NCI-H2081 (cell line): ENCODE measurements at regions not wholly inside any gene's neighbourhood (a gene's known extent, or its start where the extent isn't known, plus 50 kb on each side); places are given as distances from the start of the nearest gene placed in this dataset.
A peak's percentile ranks its signal among the peaks of the same experiment; 100 is the strongest.

Experiments used
- DNase-seq, 2 experiments: peaks; one replicate each; lab custom pipeline; 2025; lab: John Stamatoyannopoulos, UW

- peak in 1 of 2 experiments; percentile 39 for DNase-seq
Measured at GRCh38 chr6:87806635-87807034, 104.6 kb upstream of the AKIRIN2 start.

GRCh38 chr6:87806099-87806498 lies 104.1 kb upstream of the AKIRIN2 start:
- DNase-seq = no peak

GRCh38 chr6:87803791-87804190 lies 101.8 kb upstream of the AKIRIN2 start:
- no peak for DNase-seq

GRCh38 chr6:87799651-87800050 lies 97.6 kb upstream of the AKIRIN2 start:
- no peak for DNase-seq

GRCh38 chr6:87798393-87799278 lies 96.6 kb upstream of the AKIRIN2 start:
- DNase-seq = no peak

GRCh38 chr6:87794922-87795885 lies 93.2 kb upstream of the AKIRIN2 start:
- no peak for DNase-seq

- DNase-seq = no peak
Measured at GRCh38 chr6:87793315-87793714, 91.3 kb upstream of the AKIRIN2 start.

GRCh38 chr6:87791982-87792381 lies 89.9 kb upstream of the AKIRIN2 start:
- DNase-seq = no peak

GRCh38 chr6:87791485-87791884 lies 89.5 kb upstream of the AKIRIN2 start:
- DNase-seq = no peak

- no peak for DNase-seq
Measured at GRCh38 chr6:87791029-87791428, 89.0 kb upstream of the AKIRIN2 start.

GRCh38 chr6:87789900-87790290 lies 87.9 kb upstream of the AKIRIN2 start:
- no peak for DNase-seq

- no peak for DNase-seq
Measured at GRCh38 chr6:87789198-87789899, 87.3 kb upstream of the AKIRIN2 start.

GRCh38 chr6:87788141-87788540 lies 86.1 kb upstream of the AKIRIN2 start:
- DNase-seq = no peak

- no peak for DNase-seq
Measured at GRCh38 chr6:87785229-87785862, 83.3 kb upstream of the AKIRIN2 start.

GRCh38 chr6:87784690-87785089 lies 82.7 kb upstream of the AKIRIN2 start:
- DNase-seq = no peak

- no peak for DNase-seq
Measured at GRCh38 chr6:87784051-87784450, 82.0 kb upstream of the AKIRIN2 start.

- no peak for DNase-seq
Measured at GRCh38 chr6:87779542-87779941, 77.5 kb upstream of the AKIRIN2 start.

GRCh38 chr6:87772597-87773530 lies 70.8 kb upstream of the AKIRIN2 start:
- DNase-seq = peak; percentile 17 to 41

GRCh38 chr6:87767478-87767877 lies 65.4 kb upstream of the AKIRIN2 start:
- no peak for DNase-seq

- DNase-seq = no peak
Measured at GRCh38 chr6:87766211-87766610, 64.2 kb upstream of the AKIRIN2 start.

- DNase-seq = no peak
Measured at GRCh38 chr6:87763901-87764300, 61.9 kb upstream of the AKIRIN2 start.
